K562 (cell line): ENCODE measurements at regions not wholly inside any gene's neighbourhood (a gene's known extent, or its start where the extent isn't known, plus 50 kb on each side); places are given as distances from the start of the nearest gene placed in this dataset.

ENCODE experiments used
- BCLAF1 ChIP-seq, 2 experiments: fragments of 450-650 bp in 1 of 2; IDR thresholded peaks; 2 replicates each; pipeline ENCODE4 v1.6.1; 2011 to 2017; ENCODE audit warnings: low read depth in 2 of 2, antibody characterized with exemption in 1 of 2, borderline replicate concordance in 1 of 2, low read length in 1 of 2, mild to moderate bottlenecking in 1 of 2, mixed read lengths in 1 of 2; ENCODE audit not compliant: control insufficient read depth in 1 of 2
- CHD2 ChIP-seq: IDR thresholded peaks from 2 replicates; pipeline ENCODE4 v1.6.1; 2011; ENCODE audit warnings: low read depth, low read length
- CREBBP ChIP-seq: IDR thresholded peaks from one replicate; pipeline ENCODE4 v1.6.1; 2012; ENCODE audit warnings: low read depth, mild to moderate bottlenecking, control low read depth, inconsistent platforms, low read length
- CTCF ChIP-seq, 3 experiments: IDR thresholded peaks in 2 of 3; conservative IDR thresholded peaks in 1 of 3; 2 replicates each; pipeline ENCODE4 v1.5.1; 2011 to 2012; ENCODE audit warnings: low read length in 3 of 3, mild to moderate bottlenecking in 3 of 3, control low read depth in 2 of 3, improper control_type of control experiment in 1 of 3, inconsistent platforms in 1 of 3, low read depth in 1 of 3, mixed read lengths in 1 of 3, moderate library complexity in 1 of 3; ENCODE audit not compliant: insufficient read depth in 2 of 3
- GATAD2A ChIP-seq: fragments of 450-650 bp; IDR thresholded peaks from 2 replicates; pipeline ENCODE4 v1.6.1; 2017
- HNRNPK ChIP-seq: fragments of 200-400 bp; formaldehyde crosslinking; IDR thresholded peaks from one replicate; pipeline ENCODE4 v1.6.1; 2018; ENCODE audit warnings: mild to moderate bottlenecking, low read depth, low read length; ENCODE audit not compliant: poor library complexity, severe bottlenecking
- HOMEZ ChIP-seq: fragments of 250-450 bp; sonication (Bioruptor Pico); IDR thresholded peaks from 2 replicates; pipeline ENCODE4 v1.4.0; 2020; ENCODE audit warnings: mild to moderate bottlenecking, moderate library complexity
- NFXL1 ChIP-seq: fragments of 450-650 bp; formaldehyde crosslinking; IDR thresholded peaks from 2 replicates; pipeline ENCODE4 v1.4.0; 2021; ENCODE audit warnings: mild to moderate bottlenecking
- NONO ChIP-seq, 2 experiments: fragments of 200-400 bp in 1 of 2; fragments of 450-650 bp in 1 of 2; formaldehyde crosslinking in 1 of 2; IDR thresholded peaks; 2 replicates each; pipeline ENCODE4 v1.6.1; 2017; ENCODE audit warnings: low read depth in 2 of 2, mild to moderate bottlenecking in 2 of 2, moderate library complexity in 2 of 2, low read length in 1 of 2
- NR3C1 ChIP-seq: sonication (generic); formaldehyde crosslinking; IDR thresholded peaks from 2 replicates; pipeline ENCODE4 v1.8.1; 2022; ENCODE audit warnings: missing genetic modification reagents
- RNF219 ChIP-seq: fragments of 250-450 bp; sonication (Bioruptor Pico); IDR thresholded peaks from 2 replicates; pipeline ENCODE4 v1.5.0; 2022; ENCODE audit warnings: mild to moderate bottlenecking
- SIX5 ChIP-seq, 2 experiments: IDR thresholded peaks; 2 replicates each; pipeline ENCODE4 v1.6.1; 2011; ENCODE audit warnings: low read length in 2 of 2, borderline replicate concordance in 1 of 2, low read depth in 1 of 2, mild to moderate bottlenecking in 1 of 2, moderate library complexity in 1 of 2; ENCODE audit not compliant: insufficient read depth in 1 of 2
- ZBTB17 ChIP-seq: fragments of 450-650 bp; formaldehyde crosslinking; IDR thresholded peaks from 2 replicates; pipeline ENCODE4 v1.4.0; 2020; ENCODE audit warnings: mild to moderate bottlenecking
- ZNF655 ChIP-seq: fragments of 250-450 bp; sonication (Bioruptor Pico); IDR thresholded peaks from 2 replicates; pipeline ENCODE4 v1.5.0; 2021
- ZNF695 ChIP-seq: fragments of 450-650 bp; formaldehyde crosslinking; IDR thresholded peaks from 2 replicates; pipeline ENCODE4 v1.4.0; 2020; ENCODE audit warnings: mild to moderate bottlenecking, moderate library complexity
- ZNF696 ChIP-seq: fragments of 250-450 bp; sonication (Bioruptor Pico); conservative IDR thresholded peaks from 2 replicates; pipeline ENCODE4 v1.4.0; 2020; ENCODE audit warnings: mild to moderate bottlenecking, moderate library complexity
- ZNF780A ChIP-seq: fragments of 250-450 bp; sonication (Bioruptor Pico); IDR thresholded peaks from 2 replicates; pipeline ENCODE4 v1.5.0; 2021; ENCODE audit warnings: mild to moderate bottlenecking
- ZNF830 ChIP-seq: fragments of 250-450 bp; sonication (Bioruptor Pico); IDR thresholded peaks from 2 replicates; pipeline ENCODE4 v1.5.0; 2021; ENCODE audit warnings: mild to moderate bottlenecking

GRCh38 chr6:20286968-20287565, 74.8 kb upstream of the MBOAT1 start (continued):
- TF ChIP-seq HOMEZ: no peak
- no peak for TF ChIP-seq SIX5 (IDR thresholded peaks at IDR 0.05; ENCODE audit: borderline replicate concordance in 1 of 2, insufficient read depth in 1 of 2, low read depth in 1 of 2, low read length in 2 of 2)
- TF ChIP-seq RNF219 (CRISPR knock-in tag): no peak
- TF ChIP-seq CTCF (IDR thresholded peaks at IDR 0.05 in 2 of 3, conservative IDR thresholded peaks at IDR 0.05 in 1 of 3; ENCODE audit: insufficient read depth in 2 of 3, low read depth in 1 of 3, low read length in 3 of 3): peak in 1 of 3 experiments; percentile 24; a peak in 1 of 6 replicates
- TF ChIP-seq CHD2: no peak
- no peak for TF ChIP-seq HNRNPK
- TF ChIP-seq GATAD2A: no peak
- TF ChIP-seq NFXL1 (CRISPR knock-in tag): no peak
- TF ChIP-seq CREBBP: no peak
- TF ChIP-seq ZNF655 (CRISPR knock-in tag): no peak
- no peak for TF ChIP-seq ZBTB17 (CRISPR knock-in tag)
- no peak for TF ChIP-seq ZNF830 (CRISPR knock-in tag)
- no peak for TF ChIP-seq NR3C1 (CRISPR knock-in tag)
- no peak for TF ChIP-seq ZNF696 (CRISPR knock-in tag)
- no peak for TF ChIP-seq NONO (IDR thresholded peaks at IDR 0.05; ENCODE audit: low read depth in 2 of 2, low read length in 1 of 2)
- no peak for TF ChIP-seq ZNF695
- TF ChIP-seq BCLAF1 (IDR thresholded peaks at IDR 0.05; ENCODE audit: borderline replicate concordance in 1 of 2, control insufficient read depth in 1 of 2, low read depth in 2 of 2, low read length in 1 of 2): no peak
- TF ChIP-seq ZNF780A (CRISPR knock-in tag): no peak
